Activated naive CD4-positive, alpha-beta T cell treated with anti-CD3 and anti-CD28 coated beads, Interleukin-2, amount 10 ng/mL, durations not matched to agents 7 days and 5 days (primary cell): ENCODE measurements at regions not wholly inside any gene's neighbourhood (a gene's known extent, or its start where the extent isn't known, plus 50 kb on each side); places are given as distances from the start of the nearest gene placed in this dataset.
"Not testable (repeated sequence)": the region's sequence is repeated elsewhere in the genome, so short reads cannot be mapped to it uniquely, and the experiment has no call there.

ENCODE experiments used
- CTCF ChIA-PET: fragments of 350-600 bp; sonication (Branson Sonifier 250); formaldehyde crosslinking; loops from one replicate; lab custom pipeline; 2021; ENCODE audit warnings: antibody characterized with exemption; lab: Charles Lee
- DNase-seq: peaks from one replicate; pipeline ENCODE4 v3.0.0-alpha.2; 2020
- H3K27ac Mint-ChIP-seq: one replicate; pipeline ENCODE4 v1.8.0; 2021; ENCODE audit warnings: mild to moderate bottlenecking, moderate library complexity, mixed read lengths
- H3K27me3 Mint-ChIP-seq: one replicate; pipeline ENCODE4 v1.8.0; 2021; ENCODE audit warnings: mild to moderate bottlenecking, mixed read lengths
- H3K36me3 Mint-ChIP-seq: one replicate; pipeline ENCODE4 v1.8.0; 2021; ENCODE audit warnings: mixed read lengths
- H3K4me1 Mint-ChIP-seq: one replicate; pipeline ENCODE4 v1.8.0; 2021; ENCODE audit warnings: mixed read lengths
- H3K4me3 Mint-ChIP-seq: one replicate; pipeline ENCODE4 v1.8.0; 2021; ENCODE audit warnings: mild to moderate bottlenecking, moderate library complexity, mixed read lengths
- H3K9me3 Mint-ChIP-seq: one replicate; pipeline ENCODE4 v1.8.0; 2021; ENCODE audit warnings: mixed read lengths

- Mint-ChIP-seq H3K27me3 (no peaks in the 10 kb centered on the region), H3K9me3 (no peaks in the 10 kb centered on the region), H3K4me1 (no peaks in the 10 kb centered on the region), H3K36me3 (no peaks in the 10 kb centered on the region), H3K27ac (no peak overlapping the region), H3K4me3 (no peak overlapping the region)
- CTCF ChIA-PET, result no interaction called here
- DNase-seq, result no peak
Observed at GRCh38 chr14:45680531-45680930, 427.5 kb upstream of the MIS18BP1 start.

GRCh38 chr14:45679853-45680252 is 426.9 kb upstream of the MIS18BP1 start:
- Mint-ChIP-seq H3K36me3 (no peaks in the 10 kb centered on the region), H3K4me3 (no peak overlapping the region), H3K9me3 (no peaks in the 10 kb centered on the region), H3K27me3 (no peaks in the 10 kb centered on the region), H3K4me1 (no peaks in the 10 kb centered on the region), H3K27ac (no peak overlapping the region)
- CTCF ChIA-PET, result no interaction called here
- DNase-seq, result no peak

- Mint-ChIP-seq H3K4me3 (no peak overlapping the region), H3K9me3 (no peaks in the 10 kb centered on the region), H3K4me1 (no peaks in the 10 kb centered on the region), H3K27me3 (no peaks in the 10 kb centered on the region), H3K27ac (no peak overlapping the region), H3K36me3 (no peaks in the 10 kb centered on the region)
- CTCF ChIA-PET, result no interaction called here
- DNase-seq, result no peak
Observed at GRCh38 chr14:45678163-45678562, 425.2 kb upstream of the MIS18BP1 start.

DNA sequence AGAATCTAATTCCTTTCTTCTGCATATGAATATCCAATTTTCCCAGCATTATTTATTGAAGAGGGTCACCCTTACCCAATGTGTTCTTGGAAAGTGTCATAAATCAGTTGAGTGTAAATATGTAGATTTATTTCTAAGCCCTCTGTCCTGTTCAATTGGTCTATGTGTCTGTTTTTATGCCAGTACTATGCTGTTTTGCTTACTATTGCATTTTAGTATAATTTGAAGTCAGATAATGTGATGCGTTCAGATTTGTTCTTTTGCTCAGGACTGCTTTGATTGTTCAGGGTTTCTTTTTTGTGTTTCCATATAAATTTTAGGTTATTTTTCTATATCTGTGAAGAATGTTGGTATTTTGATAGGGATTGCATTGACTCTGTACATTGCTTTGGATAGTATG is 420.4 kb upstream of the MIS18BP1 start:
- no peaks in the 10 kb centered on the region for H3K4me1 Mint-ChIP-seq
- peaks cover 4% of the 10 kb centered on the region for H3K9me3 Mint-ChIP-seq
- CTCF ChIA-PET, result no interaction called here
- no peak for DNase-seq
- no peaks in the 10 kb centered on the region for H3K36me3 Mint-ChIP-seq
- no peak overlapping the region for H3K27ac Mint-ChIP-seq
- no peak overlapping the region for H3K4me3 Mint-ChIP-seq
- H3K27me3 Mint-ChIP-seq, result no peaks in the 10 kb centered on the region

DNA sequence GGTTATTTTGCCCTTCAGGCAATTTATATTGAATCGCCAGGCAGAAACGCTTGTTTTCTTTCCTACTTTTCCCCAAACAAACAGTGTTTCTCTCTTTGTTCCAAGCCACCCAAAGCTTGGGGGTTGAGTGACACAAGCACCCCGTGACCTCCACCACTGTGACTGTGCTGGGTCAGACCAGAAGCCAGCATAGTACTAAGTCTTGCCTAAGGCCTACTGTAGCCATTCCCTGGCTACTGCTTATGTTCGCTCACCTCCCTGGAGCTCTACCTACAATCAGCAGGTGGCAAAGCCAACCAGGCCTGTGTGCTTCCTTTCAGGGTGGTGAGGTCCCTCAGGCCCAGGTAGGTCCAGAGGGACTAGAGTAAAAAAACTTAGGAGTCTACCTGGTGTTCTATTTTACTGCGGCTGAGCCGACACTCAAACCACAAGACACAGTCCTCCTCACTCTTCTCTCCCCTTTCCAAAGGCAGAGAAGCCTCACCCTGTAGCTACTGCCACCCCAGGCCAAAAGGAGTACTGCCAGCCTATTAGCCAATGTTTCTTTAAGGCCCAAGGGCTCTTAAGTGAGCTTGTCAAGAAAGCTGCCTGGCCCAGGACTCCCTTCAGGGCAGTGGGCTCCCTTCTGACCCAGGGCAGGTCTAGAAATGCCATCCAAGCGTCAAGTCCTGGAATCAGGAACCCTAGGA is 411.8 kb upstream of the MIS18BP1 start:
- no peaks in the 10 kb centered on the region for H3K4me1 Mint-ChIP-seq
- H3K27ac Mint-ChIP-seq, result no peak overlapping the region
- peaks cover 28% of the 10 kb centered on the region for H3K9me3 Mint-ChIP-seq
- CTCF ChIA-PET, result no interaction called here
- no peaks in the 10 kb centered on the region for H3K27me3 Mint-ChIP-seq
- no peaks in the 10 kb centered on the region for H3K36me3 Mint-ChIP-seq
- no peak overlapping the region for H3K4me3 Mint-ChIP-seq
- DNase-seq, result no peak

GRCh38 chr14:45658917-45659299 is 405.9 kb upstream of the MIS18BP1 start:
- H3K36me3 Mint-ChIP-seq, result no peaks in the 10 kb centered on the region
- H3K27me3 Mint-ChIP-seq, result no peaks in the 10 kb centered on the region
- CTCF ChIA-PET, result no interaction called here
- no peak overlapping the region for H3K4me3 Mint-ChIP-seq
- no peaks in the 10 kb centered on the region for H3K4me1 Mint-ChIP-seq
- peaks cover 13% of the 10 kb centered on the region for H3K9me3 Mint-ChIP-seq
- no peak overlapping the region for H3K27ac Mint-ChIP-seq
- DNase-seq, result no peak

DNA sequence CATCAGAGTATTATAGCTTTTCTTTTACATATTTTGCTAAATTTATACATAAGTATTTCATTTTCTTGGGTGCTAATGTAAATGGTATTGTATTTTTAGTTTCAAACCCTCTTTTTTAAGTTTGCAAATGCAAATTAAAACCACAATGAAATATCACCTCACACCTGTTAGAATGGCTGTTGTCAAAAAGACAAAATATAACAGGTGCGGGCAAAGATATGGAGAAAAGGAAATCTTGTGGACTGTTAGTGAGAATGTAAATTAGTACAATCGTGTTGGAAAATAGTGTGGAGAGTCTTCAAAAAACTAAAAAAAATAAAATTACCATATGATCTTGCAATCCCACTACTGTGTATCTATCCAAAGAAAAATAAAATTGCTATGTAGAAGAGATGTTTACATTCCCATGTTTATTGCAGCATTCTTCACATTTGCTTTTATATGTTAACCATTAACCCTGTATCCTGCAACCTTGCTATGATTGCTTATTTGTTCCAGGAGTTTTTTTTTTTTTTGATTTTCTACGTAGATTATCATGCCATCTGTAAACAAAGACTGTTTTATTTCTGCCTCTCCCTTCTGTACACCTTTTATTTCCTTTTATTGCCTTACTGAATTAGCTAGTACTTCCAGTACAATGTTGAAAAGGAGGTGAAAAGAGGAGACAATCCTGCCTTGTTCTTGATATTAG is 405.4 kb upstream of the MIS18BP1 start:
- Mint-ChIP-seq H3K4me1 (no peaks in the 10 kb centered on the region), H3K4me3 (no peak overlapping the region), H3K27ac (no peak overlapping the region), H3K27me3 (no peaks in the 10 kb centered on the region), H3K9me3 (peaks cover 11% of the 10 kb centered on the region), H3K36me3 (no peaks in the 10 kb centered on the region)
- CTCF ChIA-PET, result no interaction called here
- DNase-seq, result no peak

GRCh38 chr14:45651890-45652289 is 398.9 kb upstream of the MIS18BP1 start:
- no peak overlapping the region for H3K4me3 Mint-ChIP-seq
- no peaks in the 10 kb centered on the region for H3K36me3 Mint-ChIP-seq
- CTCF ChIA-PET, result no interaction called here
- DNase-seq, result no peak
- peaks cover 11% of the 10 kb centered on the region for H3K9me3 Mint-ChIP-seq
- no peaks in the 10 kb centered on the region for H3K4me1 Mint-ChIP-seq
- no peak overlapping the region for H3K27ac Mint-ChIP-seq
- H3K27me3 Mint-ChIP-seq, result no peaks in the 10 kb centered on the region

- no peaks in the 10 kb centered on the region for H3K27me3 Mint-ChIP-seq
Observed at GRCh38 chr14:45650754-45651153, 397.8 kb upstream of the MIS18BP1 start.

DNA sequence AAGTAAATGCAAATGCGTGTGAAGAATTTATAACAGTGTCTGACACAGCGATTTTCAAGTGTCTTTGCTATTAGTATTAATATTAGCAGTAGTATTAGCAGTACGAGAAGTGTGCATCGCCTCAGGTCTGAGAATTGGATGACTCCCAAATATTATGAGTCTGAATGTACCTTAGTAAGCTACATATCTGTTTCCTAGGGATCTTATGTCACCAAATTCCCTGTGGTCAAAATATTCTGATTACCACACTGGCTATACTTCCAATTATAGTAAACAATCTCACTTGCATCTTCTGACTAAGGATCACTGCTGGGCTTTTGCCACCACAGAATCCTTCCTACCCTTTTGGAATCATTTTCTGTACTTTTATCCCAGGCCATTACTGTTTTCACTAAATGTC is 396.0 kb upstream of the MIS18BP1 start:
- H3K27ac Mint-ChIP-seq, result no peak overlapping the region
- H3K27me3 Mint-ChIP-seq, result no peaks in the 10 kb centered on the region
- H3K4me3 Mint-ChIP-seq, result no peak overlapping the region
- H3K36me3 Mint-ChIP-seq, result no peaks in the 10 kb centered on the region
- CTCF ChIA-PET, result no interaction called here
- no peak for DNase-seq
- H3K9me3 Mint-ChIP-seq, result peaks cover 10% of the 10 kb centered on the region
- H3K4me1 Mint-ChIP-seq, result no peaks in the 10 kb centered on the region

More at GRCh38 chr14:45650754-45651153, 397.8 kb upstream of the MIS18BP1 start:
- Mint-ChIP-seq H3K9me3 (peaks cover 11% of the 10 kb centered on the region), H3K4me3 (no peak overlapping the region), H3K36me3 (no peaks in the 10 kb centered on the region), H3K27ac (no peak overlapping the region), H3K4me1 (no peaks in the 10 kb centered on the region)
- DNase-seq, result no peak
- CTCF ChIA-PET, result no interaction called here

DNA sequence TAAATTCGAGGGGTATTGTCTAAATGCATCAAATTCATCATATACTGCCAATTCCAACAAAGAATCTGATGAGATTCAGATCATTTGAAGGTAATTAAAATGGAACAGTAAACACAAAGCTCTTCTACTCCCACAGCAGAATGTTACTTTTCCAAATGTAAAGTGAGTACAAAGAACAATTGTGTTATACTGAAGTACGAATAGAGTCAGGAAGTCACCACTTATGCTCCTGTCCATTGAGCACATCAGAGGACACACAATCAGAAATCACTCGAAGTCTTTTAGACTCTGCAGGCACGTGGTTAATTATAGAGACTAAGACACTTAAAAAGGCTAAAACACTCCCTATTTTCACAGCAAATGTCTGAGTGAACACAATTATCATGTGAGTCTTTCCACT is 388.5 kb upstream of the MIS18BP1 start:
- no peaks in the 10 kb centered on the region for H3K27me3 Mint-ChIP-seq
- no peak overlapping the region for H3K4me3 Mint-ChIP-seq
- no peak for DNase-seq
- H3K27ac Mint-ChIP-seq, result no peak overlapping the region
- H3K9me3 Mint-ChIP-seq, result peaks cover 17% of the 10 kb centered on the region
- H3K36me3 Mint-ChIP-seq, result no peaks in the 10 kb centered on the region
- no peaks in the 10 kb centered on the region for H3K4me1 Mint-ChIP-seq
- CTCF ChIA-PET, result no interaction called here

DNA sequence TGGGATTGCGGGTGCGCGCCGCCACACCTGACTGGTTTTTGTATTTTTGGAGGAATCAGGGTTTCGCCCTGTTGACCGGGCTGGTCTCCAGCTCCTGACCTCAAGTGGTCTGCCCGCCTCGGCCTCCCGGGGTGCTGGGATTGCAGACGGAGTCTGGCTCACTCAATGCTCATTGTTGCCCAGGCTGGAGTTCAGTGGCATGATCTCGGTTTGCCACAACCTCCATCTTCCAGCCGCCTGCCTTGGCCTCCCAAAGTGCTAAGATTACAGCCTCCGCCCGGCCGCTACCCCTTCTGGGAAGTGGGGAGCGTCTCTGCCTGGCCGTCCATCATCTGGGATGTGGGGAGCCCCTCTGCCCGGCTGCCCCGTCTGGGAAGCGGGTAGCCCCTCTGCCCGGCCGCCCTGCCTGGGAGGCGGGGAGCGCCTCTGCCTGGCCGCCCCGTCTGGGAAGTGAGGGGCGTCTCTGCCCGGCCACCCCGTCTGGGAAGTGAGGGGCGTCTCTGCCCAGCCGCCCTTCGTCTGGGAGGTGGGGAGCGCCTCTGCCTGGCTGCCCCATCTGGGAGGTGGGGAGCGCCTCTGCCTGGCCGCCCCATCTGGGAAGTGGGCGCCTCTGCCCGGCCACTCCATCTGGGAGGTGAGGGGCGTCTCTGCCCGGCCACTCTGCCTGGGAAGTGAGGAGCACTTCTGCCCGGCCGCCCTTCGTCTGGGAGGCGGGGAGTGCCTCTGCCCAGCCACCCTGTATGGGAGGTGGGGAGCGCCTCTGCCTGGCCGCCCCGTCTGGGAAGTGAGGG is 381.8 kb upstream of the MIS18BP1 start:
- CTCF ChIA-PET, H3K27ac Mint-ChIP-seq, H3K36me3 Mint-ChIP-seq, H3K4me1 Mint-ChIP-seq, DNase-seq, H3K27me3 Mint-ChIP-seq, H3K4me3 Mint-ChIP-seq: not testable (repeated sequence)
- H3K9me3 Mint-ChIP-seq, result peaks cover 16% of the 10 kb centered on the region

DNA sequence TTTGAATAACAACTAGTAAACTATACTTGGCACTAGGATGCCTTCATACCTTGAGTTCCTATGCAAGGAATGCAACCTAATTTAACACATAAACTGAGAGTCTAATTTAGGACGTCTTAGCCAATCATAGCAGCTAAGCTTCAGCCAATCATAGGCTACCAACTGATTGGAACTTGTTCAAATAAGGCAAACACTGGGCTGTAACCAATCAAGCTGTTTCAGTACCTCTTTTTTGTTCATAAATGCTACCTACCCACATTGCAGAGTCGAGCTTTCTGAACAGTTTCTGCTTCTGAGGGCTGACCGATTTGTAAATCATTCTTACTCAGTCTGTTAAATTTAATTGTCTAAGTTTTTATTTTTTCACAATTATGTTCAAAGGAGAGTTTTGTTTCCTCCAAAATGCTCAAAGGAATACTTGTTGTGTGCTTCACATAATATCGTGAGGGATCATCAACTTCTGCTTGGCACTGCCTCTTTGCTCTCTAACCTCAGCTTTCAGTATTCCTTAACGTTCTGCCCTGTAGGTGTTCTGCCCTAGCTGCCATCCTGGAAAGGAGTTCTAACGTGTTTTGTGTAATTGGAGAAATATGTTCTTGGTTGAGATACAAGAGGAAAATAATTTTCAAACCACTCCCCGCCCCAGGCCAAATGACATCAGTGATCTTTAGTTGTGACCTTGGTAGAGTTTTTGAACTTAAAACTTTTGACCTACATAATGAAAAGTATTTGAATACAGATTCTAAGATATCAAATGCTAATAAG is 380.4 kb upstream of the MIS18BP1 start:
- H3K4me3 Mint-ChIP-seq, result no peak overlapping the region
- no peak for DNase-seq
- CTCF ChIA-PET, result no interaction called here
- no peak overlapping the region for H3K27ac Mint-ChIP-seq
- H3K9me3 Mint-ChIP-seq, result peaks cover 16% of the 10 kb centered on the region
- H3K36me3 Mint-ChIP-seq, result no peaks in the 10 kb centered on the region
- H3K27me3 Mint-ChIP-seq, result no peaks in the 10 kb centered on the region
- H3K4me1 Mint-ChIP-seq, result no peaks in the 10 kb centered on the region

DNA sequence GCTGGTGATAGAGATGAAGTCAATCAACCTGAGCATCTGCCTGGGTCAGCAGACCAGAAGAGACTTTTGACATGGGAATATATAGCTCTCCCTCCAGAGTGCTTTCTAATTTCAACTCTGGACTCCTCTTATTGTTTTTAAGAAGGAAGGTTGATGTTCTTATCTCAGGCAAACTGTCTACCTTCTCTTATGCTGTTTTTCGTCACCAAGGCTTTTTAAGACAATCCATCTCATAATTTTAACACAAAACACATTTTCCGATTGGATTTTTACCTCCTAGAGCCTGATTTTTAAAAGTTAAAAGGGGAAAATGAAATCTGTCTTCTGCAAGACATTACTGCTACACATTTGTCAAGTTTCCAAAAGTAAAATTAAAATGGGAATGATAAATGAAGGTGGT is 368.7 kb upstream of the MIS18BP1 start:
- peaks cover 6% of the 10 kb centered on the region for H3K9me3 Mint-ChIP-seq
- H3K27ac Mint-ChIP-seq, result no peak overlapping the region
- CTCF ChIA-PET, result no interaction called here

More for the DNA sequence above, 368.7 kb upstream of the MIS18BP1 start:
- no peaks in the 10 kb centered on the region for H3K4me1 Mint-ChIP-seq
- no peaks in the 10 kb centered on the region for H3K27me3 Mint-ChIP-seq
- H3K36me3 Mint-ChIP-seq, result no peaks in the 10 kb centered on the region
- DNase-seq, result no peak
- H3K4me3 Mint-ChIP-seq, result no peak overlapping the region
